HG02884 (cell line): ENCODE measurements at regions not wholly inside any gene's neighbourhood (a gene's known extent, or its start where the extent isn't known, plus 50 kb on each side); places are given as distances from the start of the nearest gene placed in this dataset.

Source experiments
- ATAC-seq: cut with Tn5 transposase; IDR thresholded peaks from one replicate; pipeline ENCODE4 v1.9.1; 2021; ENCODE audit warnings: mild to moderate bottlenecking, moderate library complexity; ENCODE audit not compliant: unreplicated experiment

DNA sequence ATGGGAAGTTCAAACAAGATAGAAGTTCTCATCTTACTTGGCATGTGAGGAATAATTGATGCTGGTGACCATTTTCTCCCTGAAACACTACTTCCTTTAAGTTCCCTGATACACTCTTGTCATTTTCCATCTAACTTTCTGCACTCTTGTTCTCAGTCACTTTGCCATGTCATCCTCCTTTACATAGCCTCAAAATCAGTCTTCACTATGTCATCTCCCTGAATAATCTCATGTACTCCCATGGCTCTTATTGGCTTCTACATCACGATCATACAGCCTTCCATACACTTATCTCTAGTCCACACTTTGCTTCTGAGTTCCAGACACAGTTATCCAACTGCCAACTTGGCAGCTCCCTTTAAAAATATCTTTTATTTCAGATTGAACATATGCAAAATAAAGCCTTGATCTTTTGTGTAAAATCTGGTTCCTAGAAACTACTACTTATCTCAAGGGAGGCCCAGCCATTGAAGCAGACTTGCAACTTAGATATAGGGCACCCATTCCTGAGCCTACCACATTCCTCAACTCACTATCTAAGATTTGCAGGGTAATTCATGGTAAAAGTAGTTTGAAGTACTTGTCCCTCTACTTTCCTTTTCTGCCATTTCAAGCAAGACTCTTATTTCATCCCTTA is 1070.2 kb upstream of the NXPH2 start:
- no peak for ATAC-seq

DNA sequence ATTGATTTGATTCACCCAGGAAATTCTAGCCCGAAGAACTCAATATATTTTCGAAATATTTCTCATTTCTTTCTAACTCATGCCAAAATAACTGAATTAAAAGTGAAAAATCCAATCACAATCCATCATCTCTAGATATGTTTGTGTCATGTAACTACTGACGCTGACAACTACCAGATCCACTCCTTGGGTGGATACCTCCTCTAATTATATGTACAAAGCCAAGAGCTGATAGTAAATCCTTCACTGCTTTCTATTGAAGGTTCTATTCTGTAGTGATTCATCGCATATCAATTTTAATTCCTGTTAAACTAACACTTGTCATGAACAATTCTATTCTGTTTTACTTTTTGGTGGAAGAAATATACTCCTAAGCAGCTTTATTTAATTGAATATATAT is 1056.6 kb upstream of the NXPH2 start:
- ATAC-seq = no peak

DNA sequence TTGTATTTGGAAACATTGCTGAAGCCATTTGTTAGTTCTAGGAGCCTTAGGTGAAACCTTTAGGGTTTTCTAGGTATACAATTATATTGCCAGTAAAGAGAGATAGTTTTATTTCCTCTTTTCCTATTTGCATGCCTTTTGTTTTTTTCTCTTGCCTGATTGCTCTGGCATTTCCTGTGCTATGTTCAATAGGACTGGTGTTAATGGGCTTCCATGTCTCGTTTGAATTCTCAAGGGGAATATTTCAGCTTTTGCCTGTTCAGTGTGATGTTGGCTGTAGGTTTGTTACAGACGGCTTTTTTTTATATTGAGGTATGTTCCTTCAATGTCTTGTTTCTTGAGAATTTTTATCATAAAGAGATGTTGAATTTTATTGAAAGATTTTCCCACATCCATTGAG is 1054.9 kb upstream of the NXPH2 start:
- no peak for ATAC-seq

DNA sequence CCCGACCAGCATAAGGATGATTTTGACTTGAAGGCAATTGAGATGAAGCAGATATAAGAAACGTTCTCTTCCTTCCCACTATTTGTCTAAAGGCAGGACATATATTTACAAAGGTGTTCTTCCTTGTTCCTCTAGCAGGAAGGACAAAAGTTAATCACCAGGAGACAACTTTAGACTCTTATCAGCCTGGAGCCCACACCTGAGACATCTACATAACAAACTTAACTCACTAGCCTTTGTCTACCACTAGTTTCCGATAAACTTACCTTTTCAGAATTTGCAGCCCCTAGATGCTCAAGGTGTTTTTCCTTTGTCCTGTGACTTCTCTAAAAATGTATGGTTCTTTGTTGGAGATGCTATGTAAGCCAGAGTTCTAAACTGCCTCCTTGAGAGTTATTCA is 1047.8 kb upstream of the NXPH2 start:
- no peak for ATAC-seq

DNA sequence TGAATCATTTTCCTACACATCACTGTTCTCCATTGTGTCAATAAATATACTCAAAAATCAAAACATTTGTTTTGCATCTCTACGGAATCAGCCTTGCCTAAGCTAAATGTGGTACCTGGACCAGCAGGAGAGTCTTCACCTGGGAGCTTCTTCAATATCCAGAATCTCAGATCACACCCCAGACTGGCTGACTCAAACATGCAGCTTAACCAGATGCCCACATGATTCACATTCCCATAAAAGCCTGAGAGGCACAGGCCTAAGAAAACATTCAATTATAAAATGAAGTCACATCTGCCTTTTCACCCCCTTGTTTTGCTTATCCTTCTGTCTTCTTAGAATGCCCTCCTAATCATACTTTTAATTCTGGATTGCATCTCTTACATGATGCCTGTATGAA is 1045.5 kb upstream of the NXPH2 start:
- ATAC-seq = no peak

DNA sequence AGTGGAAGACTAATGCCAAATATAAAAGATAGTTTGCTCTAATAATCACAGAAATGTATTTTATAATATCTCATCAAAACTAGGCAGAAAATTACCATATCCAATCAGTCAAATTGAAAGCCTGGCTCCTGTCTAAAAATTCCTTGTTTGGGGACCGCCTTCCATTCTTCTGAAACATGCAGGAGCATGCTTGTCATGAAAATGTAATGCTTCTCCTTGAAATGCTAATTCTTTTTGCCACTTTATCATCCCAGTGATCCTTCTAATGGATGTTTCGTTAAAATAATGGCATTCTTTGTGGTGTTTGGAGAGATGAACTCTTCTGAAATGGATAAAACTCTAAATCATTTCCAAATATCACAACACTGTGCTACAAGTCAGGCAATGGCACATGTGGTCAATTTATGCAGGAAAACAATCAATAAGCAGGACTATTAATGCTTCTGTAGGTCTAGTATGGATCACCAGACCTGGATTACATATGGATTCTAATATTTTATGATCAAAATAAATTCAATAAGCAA is 1039.1 kb upstream of the NXPH2 start:
- no peak for ATAC-seq

DNA sequence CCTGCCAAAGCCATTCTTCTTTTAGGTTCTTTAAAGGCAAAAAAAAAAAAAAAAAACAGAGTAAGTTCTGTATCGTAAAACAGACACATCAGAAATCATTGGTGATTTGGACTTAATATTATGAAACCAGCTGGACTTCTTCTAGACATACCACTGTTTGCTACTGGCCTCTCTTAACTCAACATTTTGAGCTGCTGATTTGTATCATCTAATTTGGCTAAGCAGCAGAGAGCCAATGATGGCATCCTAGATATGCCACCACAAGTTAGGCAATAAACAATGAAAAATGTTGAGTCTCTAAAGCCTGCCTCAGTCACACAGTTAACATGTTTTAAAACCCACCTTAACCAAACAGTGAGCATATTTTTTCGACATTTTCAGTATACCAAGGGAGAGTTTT is 1034.3 kb upstream of the NXPH2 start:
- no peak for ATAC-seq

DNA sequence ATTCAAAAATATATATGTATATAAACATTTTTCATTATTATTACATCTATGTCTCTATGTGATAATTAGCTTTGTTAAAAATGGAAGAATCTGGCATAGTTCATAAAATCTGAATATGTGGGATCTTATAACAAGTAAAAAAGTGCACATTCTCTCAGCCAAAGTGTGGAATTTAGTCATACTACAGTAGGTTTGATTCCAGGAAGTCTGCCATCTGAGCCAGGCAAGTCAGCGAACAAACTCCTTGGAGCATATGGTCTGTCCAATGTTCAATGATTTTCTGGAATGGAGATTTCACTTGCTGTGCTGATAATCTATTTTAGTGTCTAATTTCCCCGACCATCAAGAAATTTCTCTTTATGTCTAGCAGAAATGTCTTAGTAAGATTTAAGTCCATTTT is 1033.2 kb upstream of the NXPH2 start:
- no peak for ATAC-seq

DNA sequence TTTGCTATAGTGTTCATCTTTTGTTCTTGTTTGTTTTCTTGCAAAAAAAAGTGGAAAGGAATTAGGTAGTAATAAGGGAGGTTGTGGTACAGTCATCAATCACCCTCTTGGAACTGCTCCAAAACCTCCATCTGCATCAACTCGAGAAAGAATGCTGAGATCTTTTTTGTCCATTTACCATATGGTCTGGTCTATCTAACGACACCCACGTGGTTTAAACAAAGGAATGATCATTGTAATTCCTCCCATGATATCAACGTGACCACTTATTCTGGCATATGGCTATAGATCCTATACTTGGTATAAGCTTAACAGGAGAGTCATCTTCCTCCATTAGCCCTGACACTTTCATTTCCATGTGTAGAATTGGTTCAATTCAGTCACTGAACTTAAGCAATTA is 1025.3 kb upstream of the NXPH2 start:
- no peak for ATAC-seq

DNA sequence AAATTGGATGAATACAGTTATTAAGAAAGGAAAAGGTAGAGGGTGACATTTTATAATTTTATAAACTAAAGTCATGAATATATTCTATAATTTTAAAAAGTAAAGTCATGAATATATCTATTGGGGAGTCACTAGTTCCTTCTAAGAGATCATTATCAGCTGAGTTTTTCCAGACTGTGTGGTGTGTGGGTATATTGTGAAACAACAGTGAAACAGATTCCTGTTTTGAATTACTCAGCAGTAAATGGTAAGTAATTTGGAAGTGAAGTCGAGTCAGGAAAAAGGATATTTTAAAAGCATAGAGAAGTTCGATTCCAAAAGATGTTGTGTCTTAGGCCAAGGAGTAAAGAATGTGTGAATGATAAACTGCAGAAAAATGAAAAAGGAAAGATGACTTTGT is 1018.2 kb upstream of the NXPH2 start:
- ATAC-seq = no peak

DNA sequence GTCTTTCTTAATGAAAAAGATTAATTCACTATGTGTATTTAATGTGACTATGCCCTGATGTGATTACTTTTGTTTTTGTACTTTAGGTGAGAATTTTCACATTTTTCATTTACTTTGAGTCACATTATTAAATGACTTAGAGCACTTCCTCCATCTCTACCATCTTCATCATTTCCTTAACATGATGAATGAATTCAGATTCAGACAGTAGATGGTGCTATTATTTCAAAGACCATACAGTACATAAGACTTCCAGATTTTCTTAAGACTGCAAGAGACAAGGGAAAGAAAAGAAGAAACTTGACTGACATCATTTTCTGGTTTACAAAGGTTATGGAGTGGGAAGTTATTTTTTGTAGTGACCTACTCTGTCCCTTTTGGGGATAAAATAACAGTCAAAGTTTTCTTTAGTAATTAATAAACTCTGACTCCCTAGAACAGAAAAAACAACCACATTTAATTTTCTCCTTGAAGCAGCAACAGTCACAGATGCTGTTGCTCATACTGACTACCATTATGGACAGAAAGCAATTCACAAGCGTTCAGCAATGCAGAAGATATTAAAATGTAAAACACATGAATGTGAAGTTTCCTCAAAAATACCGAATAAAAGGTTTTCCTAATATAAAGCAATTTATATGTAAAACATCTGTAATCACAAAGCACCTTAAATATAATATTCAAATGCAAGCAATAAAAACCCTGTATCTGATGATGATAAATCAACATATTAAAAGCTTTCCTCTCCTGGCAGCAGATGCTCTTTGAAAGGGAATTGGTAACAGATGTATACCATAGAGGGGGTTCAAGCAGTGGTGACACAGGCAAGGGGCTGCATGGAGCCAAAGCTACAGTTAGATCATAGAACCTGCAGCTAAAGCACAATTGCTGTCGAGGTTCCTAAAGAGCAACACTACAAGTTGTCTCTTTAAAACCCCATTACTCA is 1010.9 kb upstream of the NXPH2 start:
- ATAC-seq = no peak

DNA sequence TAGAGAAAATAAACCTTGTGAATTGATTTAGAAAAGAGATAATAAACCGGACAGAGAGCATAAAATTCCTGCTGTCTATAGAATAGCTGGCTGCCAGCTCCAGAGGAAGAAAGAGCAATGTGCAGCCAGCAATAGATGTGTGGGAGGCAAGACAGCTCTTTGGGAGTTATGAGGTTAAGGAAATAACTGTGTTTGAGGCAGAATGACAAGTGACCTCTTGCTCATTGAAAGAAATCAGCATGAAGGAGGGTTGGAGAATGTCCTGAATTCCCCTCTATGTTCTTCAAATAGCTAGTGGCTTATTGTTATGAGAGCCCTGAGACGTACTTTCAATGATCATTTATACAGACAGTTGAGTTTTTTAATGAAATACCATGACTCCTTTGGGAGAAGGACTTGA is 1009.9 kb upstream of the NXPH2 start:
- no peak for ATAC-seq

DNA sequence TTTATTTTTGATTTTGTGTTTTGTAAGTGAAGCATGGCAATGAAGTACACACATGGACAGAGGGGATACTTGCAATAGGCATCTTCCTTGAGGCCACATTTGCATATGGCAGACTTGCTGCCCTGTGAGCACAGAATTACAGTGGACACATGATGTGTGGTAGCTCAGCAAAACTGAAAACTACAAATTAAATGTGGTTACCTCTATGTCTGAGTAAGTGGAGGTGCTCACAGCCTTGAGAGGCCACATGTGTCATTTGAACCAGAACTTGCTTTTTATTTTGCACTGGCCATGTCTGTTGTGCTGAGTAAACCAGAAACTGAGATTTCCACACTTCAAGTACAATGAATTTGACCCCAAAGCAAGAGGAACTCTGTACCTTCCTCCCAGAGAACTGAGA is 998.5 kb upstream of the NXPH2 start:
- ATAC-seq = no peak

DNA sequence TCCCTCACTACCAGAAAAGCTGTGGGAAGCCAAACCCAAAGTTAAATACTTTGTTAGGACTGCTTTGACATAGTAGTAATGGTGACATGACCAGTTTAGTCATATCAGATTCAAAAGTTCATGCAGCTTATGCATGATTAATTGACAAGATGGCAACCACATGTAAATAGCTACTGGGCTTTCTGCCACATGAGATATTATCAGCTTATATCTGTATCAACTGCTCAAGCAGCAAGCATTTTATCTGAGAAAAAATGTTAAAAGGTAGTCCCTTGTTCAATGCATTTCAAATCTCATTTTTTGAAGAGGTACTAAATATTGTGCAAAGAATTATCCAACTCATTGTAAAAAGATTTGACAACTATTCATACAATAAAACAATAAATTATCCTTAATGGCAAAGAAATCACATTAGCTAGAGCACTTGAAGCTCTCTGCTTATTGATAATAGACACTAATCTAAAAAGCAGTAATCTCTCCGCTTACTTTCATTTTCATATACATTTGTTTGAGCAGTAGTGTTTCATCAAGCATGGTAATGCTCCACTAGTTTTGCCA is 993.6 kb upstream of the NXPH2 start:
- ATAC-seq = no peak

DNA sequence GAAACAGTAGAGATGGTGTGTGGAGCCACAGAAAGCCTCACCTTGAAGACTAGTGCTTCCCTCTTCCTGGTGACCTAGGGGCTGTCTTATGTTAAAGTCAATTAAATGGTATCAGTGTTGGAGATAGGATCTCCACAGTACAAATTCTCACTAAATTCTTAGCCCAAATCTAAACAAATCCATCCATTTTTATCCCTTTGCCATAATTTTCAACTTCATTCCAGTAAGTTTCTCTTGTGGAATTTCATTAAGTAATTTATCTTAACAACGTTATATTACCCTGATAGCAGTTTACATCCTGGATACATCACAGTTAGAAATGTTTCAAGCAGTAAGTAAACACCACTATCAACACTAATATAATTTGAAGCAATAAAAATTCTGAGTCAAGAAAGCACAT is 989.4 kb upstream of the NXPH2 start:
- ATAC-seq = no peak

DNA sequence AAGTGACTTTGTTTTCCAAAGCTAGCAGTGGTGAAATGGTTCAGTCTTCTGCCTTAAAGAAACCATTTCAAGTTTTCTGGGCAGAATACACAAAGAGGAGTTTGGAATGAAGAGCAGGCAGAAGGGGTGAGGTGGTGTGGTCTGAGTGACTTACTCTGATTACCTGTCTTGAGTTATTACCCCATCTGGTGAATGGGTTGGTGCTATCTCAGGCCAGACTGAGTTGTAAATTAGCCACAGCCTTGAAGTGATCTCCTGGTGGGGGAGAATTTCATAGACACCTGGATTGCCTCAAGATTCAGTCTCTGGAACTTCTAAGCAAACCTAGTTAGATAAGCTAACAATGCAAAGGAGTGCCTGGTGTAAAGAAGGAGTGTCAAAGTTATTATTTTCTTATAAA is 983.5 kb upstream of the NXPH2 start:
- no peak for ATAC-seq

DNA sequence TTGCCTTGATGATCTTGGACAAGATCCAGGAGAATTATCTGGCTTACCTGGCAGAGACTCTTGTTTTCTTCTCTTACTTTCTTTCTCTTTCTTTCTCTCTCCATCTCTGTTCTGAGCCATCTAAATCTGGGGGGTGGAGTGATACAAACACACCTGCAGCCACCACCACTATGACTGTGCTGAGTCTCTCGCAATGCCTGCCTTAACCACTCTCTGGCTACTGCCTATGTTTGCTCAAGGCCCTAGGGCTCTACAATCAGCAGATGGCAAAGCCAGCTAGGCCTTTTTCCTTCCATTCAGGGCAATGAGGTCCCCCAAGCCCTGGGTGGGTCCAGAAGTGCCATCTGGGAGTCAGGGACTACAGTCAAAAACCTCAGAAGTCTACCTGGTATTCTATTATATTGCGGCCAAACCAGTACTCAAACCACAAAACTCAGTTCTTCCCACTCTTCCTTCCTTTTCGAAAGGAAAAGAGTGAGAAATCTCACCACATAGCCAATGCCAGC is 978.9 kb upstream of the NXPH2 start:
- no peak for ATAC-seq

DNA sequence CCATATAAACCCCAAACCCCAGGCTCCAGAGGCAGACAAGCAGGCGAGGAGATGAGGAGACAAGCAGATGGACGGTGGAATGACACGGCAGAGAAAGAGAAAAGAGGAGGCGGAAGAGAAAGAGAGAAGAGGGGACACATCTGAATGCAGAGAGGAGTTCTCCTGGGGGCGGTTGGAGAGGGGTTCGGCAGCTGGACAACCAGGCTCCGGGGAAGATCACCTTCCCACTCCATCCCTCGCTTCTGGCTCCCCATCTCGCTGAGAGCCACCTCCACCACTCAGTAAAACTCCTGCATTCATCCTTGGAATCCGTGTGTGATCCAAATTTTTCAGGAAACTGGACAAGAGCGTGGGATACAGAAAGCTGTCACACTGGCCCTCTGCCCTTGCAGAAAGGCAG is 966.7 kb upstream of the NXPH2 start:
- no peak for ATAC-seq

DNA sequence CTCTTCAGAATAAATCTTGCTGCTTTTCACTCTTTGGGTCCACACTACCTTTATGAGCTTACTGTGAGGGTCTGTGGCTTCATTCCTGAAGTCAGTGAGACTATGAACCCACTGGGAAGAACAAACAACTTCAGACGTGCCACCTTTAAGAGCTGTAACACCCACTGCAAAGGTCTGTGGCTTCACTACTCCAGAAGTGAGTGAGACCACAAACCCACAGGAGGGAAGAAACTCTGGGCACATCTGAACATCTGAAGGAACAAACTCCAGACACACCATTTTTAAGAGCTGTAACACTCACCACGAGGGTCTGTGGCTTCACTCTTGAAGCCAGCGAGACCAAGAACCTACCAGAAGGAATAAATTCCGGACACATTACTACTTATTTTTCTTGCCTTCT is 964.1 kb upstream of the NXPH2 start:
- no peak for ATAC-seq

DNA sequence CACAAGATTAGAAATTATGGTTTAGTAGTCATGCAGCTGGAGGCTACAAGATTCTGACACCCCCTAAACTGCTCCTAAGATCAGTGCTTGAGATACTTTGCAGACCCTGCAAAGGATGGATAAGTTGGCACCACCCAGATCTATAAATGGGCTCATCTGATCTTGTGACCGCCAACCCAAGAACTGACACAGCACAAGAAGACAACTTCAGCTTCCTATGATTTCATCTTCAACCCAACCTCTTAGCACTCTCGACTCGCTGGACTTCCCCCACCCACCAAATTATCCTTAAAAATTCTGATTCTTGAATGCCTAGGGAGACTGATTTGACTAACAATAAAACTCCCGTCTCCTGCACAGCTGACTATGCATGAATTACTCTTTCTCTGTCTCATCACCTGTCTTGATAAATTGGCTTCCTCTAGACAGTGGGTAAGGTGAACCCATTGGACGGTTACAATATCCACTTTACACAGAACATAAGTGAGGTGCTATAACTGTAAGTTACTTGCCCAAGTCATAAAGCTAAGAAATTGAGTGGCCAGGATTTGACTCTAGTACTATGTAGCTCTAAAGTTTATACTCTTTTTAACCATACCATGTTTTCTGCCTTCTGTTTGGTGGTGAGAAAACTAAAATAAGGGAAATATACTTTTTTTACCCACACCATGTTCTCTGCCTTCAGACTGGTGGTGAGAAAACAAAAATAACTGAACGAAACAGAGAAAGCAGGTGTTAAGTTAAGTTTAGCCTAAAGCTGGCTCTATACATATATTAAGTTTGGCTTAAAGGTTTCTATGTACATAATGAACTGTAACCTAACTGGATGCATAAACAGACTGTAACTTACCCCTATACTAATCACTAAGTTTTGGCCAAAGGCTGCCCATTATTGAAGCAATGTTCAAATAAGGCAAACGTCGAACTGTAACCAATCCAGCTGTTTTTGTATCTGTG is 962.3 kb upstream of the NXPH2 start:
- ATAC-seq = no peak

DNA sequence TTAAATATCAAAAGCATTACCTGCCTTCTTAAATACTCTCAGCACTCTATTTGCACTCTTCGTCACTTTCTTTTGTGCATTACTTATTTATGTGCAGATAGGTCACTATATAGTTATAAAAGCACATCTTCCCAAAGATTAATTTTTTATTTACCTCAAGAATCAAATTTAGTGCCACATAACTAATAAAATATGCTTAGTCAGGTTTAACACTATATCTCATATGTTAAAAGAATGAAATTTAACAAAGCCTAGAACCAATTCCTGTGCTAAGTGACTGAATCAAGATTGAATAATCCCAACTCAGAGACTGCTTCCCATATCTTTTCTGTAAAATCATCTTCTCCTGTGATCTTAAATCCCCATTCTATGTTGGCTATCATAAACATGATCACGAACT is 957.5 kb upstream of the NXPH2 start:
- no peak for ATAC-seq
